ENCODE measurements at regions not wholly inside any gene's neighbourhood (a gene's known extent, or its start where the extent isn't known, plus 50 kb on each side); places are given as distances from the start of the nearest gene placed in this dataset.

DNA sequence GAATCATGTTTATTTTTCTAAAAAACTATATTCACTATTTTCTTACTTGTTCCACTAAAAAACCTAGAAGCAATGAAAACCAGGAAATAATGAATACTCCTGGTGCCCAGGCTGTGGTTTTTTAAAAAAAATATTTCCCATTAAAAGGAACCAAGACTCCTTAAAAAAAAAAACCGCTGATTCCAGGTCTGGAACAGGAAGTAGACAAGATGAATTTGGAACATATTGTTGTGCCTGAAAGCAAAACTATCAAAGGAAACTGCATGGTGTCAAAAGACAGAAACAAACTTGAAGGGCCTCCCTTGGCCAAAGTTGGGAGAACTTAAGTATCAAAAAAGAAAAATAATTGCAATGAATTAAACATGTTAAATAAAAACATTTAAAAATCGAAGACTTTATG is 245.3 kb upstream of the P2RY1 start:
- H3K27ac ChIP-seq (ENCODE audit: low read depth, low read length): no peak overlapping the region
- RAD21 ChIA-PET (ENCODE audit: low non-redundant PET in 1 of 2, low total read pairs in 2 of 2, uncharacterized antibody in 2 of 2, unreplicated experiment in 2 of 2): no interaction called here
- H4K20me1 ChIP-seq (ENCODE audit: insufficient read depth): no peaks in the 10 kb centered on the region
- TF ChIP-seq JUND (IDR thresholded peaks at IDR 0.05): no peak
- TF ChIP-seq POLR2A (IDR thresholded peaks at IDR 0.05; ENCODE audit: borderline replicate concordance, extremely low read depth, insufficient read depth, insufficient read length): no peak
- no peak for TF ChIP-seq EZH2phosphoT487 (IDR thresholded peaks at IDR 0.05; ENCODE audit: borderline replicate concordance)
- no peak for TF ChIP-seq ZNF274 (IDR thresholded peaks at IDR 0.05; ENCODE audit: low read depth, low read length)
- TF ChIP-seq POLR2AphosphoS5 (IDR thresholded peaks at IDR 0.05; ENCODE audit: low read depth, low read length): no peak
- no peak for TF ChIP-seq SIN3A (IDR thresholded peaks at IDR 0.05; ENCODE audit: low read depth)
- intact Hi-C loops (cut with micrococcal nuclease): no loop called here
- ATAC-seq (no peak), DNase-seq (ENCODE audit: low read depth, low spot score) (no peak)
- H3K4me3 ChIP-seq (replicated peaks in 1 of 2; ENCODE audit: low read depth in 1 of 2, low read length in 2 of 2): no peak overlapping the region
- POLR2A ChIA-PET: no interaction called here
- H3K9ac ChIP-seq (ENCODE audit: low read length): no peak overlapping the region
- H3K27me3 ChIP-seq (ENCODE audit: insufficient read depth, low read length): no peaks in the 10 kb centered on the region
- H3K9me3 ChIP-seq (ENCODE audit: control insufficient read depth in 1 of 2, insufficient read depth in 1 of 2, low read depth in 1 of 2, low read length in 2 of 2): no peaks in the 10 kb centered on the region
- no peak overlapping the region for H3K4me2 ChIP-seq (ENCODE audit: low read length)
- H2AFZ ChIP-seq (ENCODE audit: low read depth, low read length, poor library complexity, severe bottlenecking): no peak overlapping the region
- no peaks in the 10 kb centered on the region for H3K79me2 ChIP-seq (ENCODE audit: insufficient read depth, low read length)
- BruUV-seq (replicated peaks): no TSS peak
- no peaks in the 10 kb centered on the region for H3K36me3 ChIP-seq (ENCODE audit: control insufficient read depth in 1 of 2, insufficient read depth in 2 of 2, low read length in 2 of 2)
- no peaks in the 10 kb centered on the region for H3K4me1 ChIP-seq (ENCODE audit: control insufficient read depth in 1 of 2, insufficient read depth in 2 of 2, low read length in 2 of 2)
- CTCF ChIA-PET: no interaction called here
- no peaks in the 10 kb centered on the region for H3K9me2 ChIP-seq (ENCODE audit: insufficient read depth)

DNA sequence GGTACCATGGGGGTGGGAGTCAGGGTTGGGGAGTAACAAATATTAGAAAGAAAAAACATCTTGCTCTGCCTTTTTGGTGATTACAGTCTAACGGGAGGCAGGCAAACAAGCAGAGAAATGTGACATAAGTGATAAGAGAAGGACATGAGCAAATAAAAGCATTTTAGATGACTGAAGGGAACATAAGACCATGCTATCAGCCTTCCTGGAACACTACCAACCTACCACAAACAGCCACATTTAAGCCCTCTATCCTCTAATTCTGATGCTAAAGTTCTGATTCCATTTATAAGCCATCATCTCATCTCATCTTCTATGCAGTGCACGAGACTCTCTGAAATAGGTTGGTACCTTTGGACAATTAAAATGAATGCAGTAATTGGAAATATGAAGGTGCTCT is 243.4 kb upstream of the P2RY1 start:
- Histone ChIP-seq H2AFZ (ENCODE audit: low read depth, low read length, poor library complexity, severe bottlenecking) (no peak overlapping the region), H3K36me3 (ENCODE audit: control insufficient read depth in 1 of 2, insufficient read depth in 2 of 2, low read length in 2 of 2) (no peaks in the 10 kb centered on the region), H3K4me3 (replicated peaks in 1 of 2; ENCODE audit: low read depth in 1 of 2, low read length in 2 of 2) (no peak overlapping the region), H3K27ac (ENCODE audit: low read depth, low read length) (no peak overlapping the region), H3K9me3 (ENCODE audit: control insufficient read depth in 1 of 2, insufficient read depth in 1 of 2, low read depth in 1 of 2, low read length in 2 of 2) (no peaks in the 10 kb centered on the region), H3K4me1 (ENCODE audit: control insufficient read depth in 1 of 2, insufficient read depth in 2 of 2, low read length in 2 of 2) (peaks cover 3 to 6% of the 10 kb centered on the region in 2 experiments; a peak in 1 of 4 replicates), H3K4me2 (ENCODE audit: low read length) (no peak overlapping the region), H3K79me2 (ENCODE audit: insufficient read depth, low read length) (no peaks in the 10 kb centered on the region), H4K20me1 (ENCODE audit: insufficient read depth) (no peaks in the 10 kb centered on the region), H3K9me2 (ENCODE audit: insufficient read depth) (no peaks in the 10 kb centered on the region), H3K9ac (ENCODE audit: low read length) (no peak overlapping the region), H3K27me3 (ENCODE audit: insufficient read depth, low read length) (no peaks in the 10 kb centered on the region)
- intact Hi-C loops (cut with micrococcal nuclease): no loop called here
- no TSS peak for BruUV-seq (replicated peaks)
- CTCF ChIA-PET: no interaction called here
- RAD21 ChIA-PET (ENCODE audit: low non-redundant PET in 1 of 2, low total read pairs in 2 of 2, uncharacterized antibody in 2 of 2, unreplicated experiment in 2 of 2): no interaction called here
- no peak for TF ChIP-seq EGR1 (IDR thresholded peaks at IDR 0.05; ENCODE audit: low read depth)
- TF ChIP-seq EZH2phosphoT487 (IDR thresholded peaks at IDR 0.05; ENCODE audit: borderline replicate concordance): no peak
- no peak for TF ChIP-seq SRF (IDR thresholded peaks at IDR 0.05; ENCODE audit: low read depth)
- TF ChIP-seq YY1 (IDR thresholded peaks at IDR 0.05; ENCODE audit: extremely low read depth, insufficient replicate concordance, low read depth, low read length): no peak
- TF ChIP-seq FOSL1 (IDR thresholded peaks at IDR 0.05; ENCODE audit: low read depth): no peak
- TF ChIP-seq RAD21 (IDR thresholded peaks at IDR 0.05; ENCODE audit: low read depth): no peak
- no peak for TF ChIP-seq ELF1 (IDR thresholded peaks at IDR 0.05; ENCODE audit: borderline replicate concordance, low read depth)
- TF ChIP-seq ATF3 (IDR thresholded peaks at IDR 0.05): no peak
- TF ChIP-seq, protein P1, sequence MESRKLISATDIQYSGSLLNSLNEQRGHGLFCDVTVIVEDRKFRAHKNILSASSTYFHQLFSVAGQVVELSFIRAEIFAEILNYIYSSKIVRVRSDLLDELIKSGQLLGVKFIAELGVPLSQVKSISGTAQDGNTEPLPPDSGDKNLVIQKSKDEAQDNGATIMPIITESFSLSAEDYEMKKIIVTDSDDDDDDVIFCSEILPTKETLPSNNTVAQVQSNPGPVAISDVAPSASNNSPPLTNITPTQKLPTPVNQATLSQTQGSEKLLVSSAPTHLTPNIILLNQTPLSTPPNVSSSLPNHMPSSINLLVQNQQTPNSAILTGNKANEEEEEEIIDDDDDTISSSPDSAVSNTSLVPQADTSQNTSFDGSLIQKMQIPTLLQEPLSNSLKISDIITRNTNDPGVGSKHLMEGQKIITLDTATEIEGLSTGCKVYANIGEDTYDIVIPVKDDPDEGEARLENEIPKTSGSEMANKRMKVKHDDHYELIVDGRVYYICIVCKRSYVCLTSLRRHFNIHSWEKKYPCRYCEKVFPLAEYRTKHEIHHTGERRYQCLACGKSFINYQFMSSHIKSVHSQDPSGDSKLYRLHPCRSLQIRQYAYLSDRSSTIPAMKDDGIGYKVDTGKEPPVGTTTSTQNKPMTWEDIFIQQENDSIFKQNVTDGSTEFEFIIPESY (IDR thresholded peaks at IDR 0.05; ENCODE audit: extremely low read depth, insufficient replicate concordance, low read length): no peak
- TF ChIP-seq POLR2A (IDR thresholded peaks at IDR 0.05; ENCODE audit: borderline replicate concordance, extremely low read depth, insufficient read depth, insufficient read length): no peak
- no peak for TF ChIP-seq JUND (IDR thresholded peaks at IDR 0.05)
- no peak for TF ChIP-seq TCF7L2 (IDR thresholded peaks at IDR 0.05; ENCODE audit: borderline replicate concordance, extremely low read depth, insufficient read depth, insufficient read length)
- no peak for TF ChIP-seq SIN3A (IDR thresholded peaks at IDR 0.05; ENCODE audit: low read depth)
- no peak for TF ChIP-seq ZNF274 (IDR thresholded peaks at IDR 0.05; ENCODE audit: low read depth, low read length)
- no peak for TF ChIP-seq EZH2 (IDR thresholded peaks at IDR 0.05)
- no peak for TF ChIP-seq CBX3 (IDR thresholded peaks at IDR 0.05; ENCODE audit: low read depth)
- DNase-seq (ENCODE audit: low read depth, low spot score): no peak
- ATAC-seq: no peak
- POLR2A ChIA-PET: no interaction called here
